ENCODE measurements at regions not wholly inside any gene's neighbourhood (a gene's known extent, or its start where the extent isn't known, plus 50 kb on each side); places are given as distances from the start of the nearest gene placed in this dataset.

- Histone ChIP-seq H3K4me1 (ENCODE audit: control insufficient read depth, extremely low read depth, insufficient read depth, low read length) (no peaks in the 10 kb centered on the region), H3K4me2 (ENCODE audit: insufficient read depth, low read length) (no peak overlapping the region), H4K20me1 (replicated peaks; ENCODE audit: control insufficient read depth, extremely low read depth, insufficient read depth, low read length) (no peaks in the 10 kb centered on the region), H3K79me2 (ENCODE audit: control insufficient read depth, insufficient read depth, low read length) (no peaks in the 10 kb centered on the region), H3K27me3 (ENCODE audit: control insufficient read depth in 2 of 2, insufficient read depth in 2 of 2, low read length in 2 of 2) (no peaks in the 10 kb centered on the region), H3K9ac (replicated peaks; ENCODE audit: extremely low read depth, insufficient read depth, low read length) (no peak overlapping the region), H3K4me3 (replicated peaks in 1 of 3; ENCODE audit: insufficient read depth in 1 of 3, low read depth in 1 of 3, low read length in 3 of 3) (no peak overlapping the region), H2AFZ (ENCODE audit: low read depth, low read length) (no peak overlapping the region), H3K9me1 (replicated peaks; ENCODE audit: control insufficient read depth, extremely low read depth, insufficient read depth, low read length) (no peaks in the 10 kb centered on the region), H3K36me3 (ENCODE audit: control insufficient read depth in 2 of 2, extremely low read depth in 1 of 2, insufficient read depth in 2 of 2, low read length in 2 of 2) (no peaks in the 10 kb centered on the region), H3K27ac (ENCODE audit: insufficient read depth, low read depth, low read length) (no peak overlapping the region), H3K9me3 (replicated peaks; ENCODE audit: control insufficient read depth, insufficient read depth, low read length) (no peaks in the 10 kb centered on the region)
- POLR2A ChIA-PET = no interaction called here
- BruUV-seq (replicated peaks) = no TSS peak
- FAIRE-seq (no peak), DNase-seq (ENCODE audit: low read depth, low spot score) (no peak)
- intact Hi-C loops (cut with micrococcal nuclease) = no loop called here
- TF ChIP-seq FOS (IDR thresholded peaks at IDR 0.05; ENCODE audit: borderline replicate concordance, insufficient read depth, low read length) = no peak
- no peak for TF ChIP-seq POLR2AphosphoS5 (IDR thresholded peaks at IDR 0.05; ENCODE audit: insufficient read depth, low read depth, low read length)
- TF ChIP-seq CTCF (IDR thresholded peaks at IDR 0.05; ENCODE audit: extremely low read depth in 1 of 2, insufficient read depth in 1 of 2, low read depth in 1 of 2, low read length in 2 of 2) = no peak
- TF ChIP-seq EZH2 (IDR thresholded peaks at IDR 0.05; ENCODE audit: borderline replicate concordance, low read depth, low read length, severe bottlenecking) = no peak
- no peak for TF ChIP-seq GATA2 (IDR thresholded peaks at IDR 0.05; ENCODE audit: insufficient read depth, insufficient read length, low read depth, low read length)
- TF ChIP-seq POLR2A (IDR thresholded peaks at IDR 0.05; ENCODE audit: low read depth, low read length) = no peak
- TF ChIP-seq MYC (IDR thresholded peaks at IDR 0.05; ENCODE audit: low read depth, low read length) = no peak
- CTCF ChIA-PET = no interaction called here
- dilution Hi-C loops (cut with MboI; ENCODE audit: extremely low pct_ligation_motif_present, low sequenced_read_pairs) = no loop called here
Observed at GRCh38 chr4:137626942-137627738, 94.8 kb upstream of the PCDH18 start.

All from endothelial cell of umbilical vein (primary cell).